Neural crest cell (in vitro differentiated cells): ENCODE measurements at regions not wholly inside any gene's neighbourhood (a gene's known extent, or its start where the extent isn't known, plus 50 kb on each side); places are given as distances from the start of the nearest gene placed in this dataset.

ENCODE experiments used
- DNase-seq: peaks from one replicate; pipeline ENCODE4 v3.0.0; 2021; ENCODE audit warnings: low read depth, mixed read lengths, low spot score
- H3K27ac Mint-ChIP-seq: one replicate; pipeline ENCODE4 v1.8.0; 2021; ENCODE audit warnings: mild to moderate bottlenecking, mixed read lengths; ENCODE audit not compliant: unreplicated experiment
- H3K27me3 Mint-ChIP-seq: 2 replicates; pipeline ENCODE4 v1.8.0; 2021; ENCODE audit warnings: low read depth, mild to moderate bottlenecking, mixed read lengths
- H3K36me3 Mint-ChIP-seq: 2 replicates; pipeline ENCODE4 v1.8.0; 2021; ENCODE audit warnings: low read depth, mild to moderate bottlenecking, mixed read lengths
- H3K4me1 Mint-ChIP-seq: 2 replicates; pipeline ENCODE4 v1.8.0; 2021; ENCODE audit warnings: mixed read lengths
- H3K4me3 Mint-ChIP-seq: one replicate; pipeline ENCODE4 v1.8.0; 2021; ENCODE audit warnings: mild to moderate bottlenecking, mixed read lengths
- H3K9me3 Mint-ChIP-seq: 2 replicates; pipeline ENCODE4 v1.8.0; 2021; ENCODE audit warnings: mixed read lengths
- TF ChIP-seq, protein P1 (sequence below): fragments of 200-600 bp; sonication (generic); conservative IDR thresholded peaks from 2 replicates; pipeline ENCODE4 v1.5.0; 2021; ENCODE audit warnings: antibody characterized with exemption, mild to moderate bottlenecking

DNA sequence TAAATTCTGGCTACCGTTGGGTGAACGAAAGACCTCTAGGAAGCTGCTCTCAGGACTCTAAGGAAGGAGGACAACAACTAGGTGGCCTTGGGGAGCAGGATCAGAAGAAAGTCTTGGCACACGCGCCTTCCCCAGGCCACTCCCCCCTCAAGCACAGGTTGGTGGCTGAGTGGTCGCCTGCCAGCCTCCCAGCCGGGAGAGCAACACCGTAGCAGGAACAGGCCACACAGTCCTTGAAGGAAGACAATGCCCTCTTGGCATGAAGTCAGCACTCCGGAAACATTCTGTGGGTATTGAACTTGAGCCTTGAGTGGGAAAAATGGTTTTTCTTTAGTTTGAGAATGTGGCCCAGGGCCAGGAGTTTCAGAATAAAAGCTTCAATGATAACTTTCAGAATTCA, 87.4 kb upstream of the AGAP1 start:
- no peak for DNase-seq
- Mint-ChIP-seq H3K36me3 (no peaks in the 10 kb centered on the region), H3K27ac (no peak overlapping the region), H3K27me3 (no peaks in the 10 kb centered on the region), H3K4me1 (peaks cover 19% of the 10 kb centered on the region), H3K9me3 (no peaks in the 10 kb centered on the region), H3K4me3 (no peak overlapping the region)
- TF ChIP-seq, protein P1, sequence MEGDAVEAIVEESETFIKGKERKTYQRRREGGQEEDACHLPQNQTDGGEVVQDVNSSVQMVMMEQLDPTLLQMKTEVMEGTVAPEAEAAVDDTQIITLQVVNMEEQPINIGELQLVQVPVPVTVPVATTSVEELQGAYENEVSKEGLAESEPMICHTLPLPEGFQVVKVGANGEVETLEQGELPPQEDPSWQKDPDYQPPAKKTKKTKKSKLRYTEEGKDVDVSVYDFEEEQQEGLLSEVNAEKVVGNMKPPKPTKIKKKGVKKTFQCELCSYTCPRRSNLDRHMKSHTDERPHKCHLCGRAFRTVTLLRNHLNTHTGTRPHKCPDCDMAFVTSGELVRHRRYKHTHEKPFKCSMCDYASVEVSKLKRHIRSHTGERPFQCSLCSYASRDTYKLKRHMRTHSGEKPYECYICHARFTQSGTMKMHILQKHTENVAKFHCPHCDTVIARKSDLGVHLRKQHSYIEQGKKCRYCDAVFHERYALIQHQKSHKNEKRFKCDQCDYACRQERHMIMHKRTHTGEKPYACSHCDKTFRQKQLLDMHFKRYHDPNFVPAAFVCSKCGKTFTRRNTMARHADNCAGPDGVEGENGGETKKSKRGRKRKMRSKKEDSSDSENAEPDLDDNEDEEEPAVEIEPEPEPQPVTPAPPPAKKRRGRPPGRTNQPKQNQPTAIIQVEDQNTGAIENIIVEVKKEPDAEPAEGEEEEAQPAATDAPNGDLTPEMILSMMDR, result no peak

DNA sequence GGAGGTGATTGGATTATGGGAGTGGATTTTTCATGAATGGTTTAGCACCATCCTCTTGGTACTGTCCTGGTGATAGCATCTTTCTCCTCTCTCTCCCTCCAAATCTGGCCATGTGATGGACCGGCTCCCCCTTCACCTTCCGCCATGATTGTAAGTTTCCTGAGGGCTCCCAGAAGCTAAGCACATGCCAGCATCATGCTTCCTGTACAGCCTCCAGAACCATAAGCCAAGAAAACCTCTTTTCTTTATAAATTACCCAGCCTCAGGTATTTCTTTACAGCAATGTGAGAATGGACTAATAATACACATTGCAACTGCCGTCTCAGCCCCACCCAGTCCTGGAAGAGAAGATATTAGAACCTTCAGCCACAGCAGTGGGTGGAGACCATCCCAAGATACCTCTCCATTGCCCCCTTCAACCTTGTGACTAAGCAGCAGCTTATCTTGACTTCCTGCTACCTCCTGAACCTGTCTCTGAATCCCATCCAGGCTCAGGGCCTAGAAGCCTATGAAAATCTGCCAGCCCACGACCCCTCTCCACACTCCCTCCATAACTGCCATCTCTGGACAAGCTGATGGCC, 81.8 kb upstream of the AGAP1 start:
- DNase-seq, result no peak
- Mint-ChIP-seq H3K9me3 (peaks cover 3% of the 10 kb centered on the region), H3K36me3 (no peaks in the 10 kb centered on the region), H3K27me3 (no peaks in the 10 kb centered on the region), H3K4me1 (peaks cover 14% of the 10 kb centered on the region), H3K4me3 (no peak overlapping the region), H3K27ac (no peak overlapping the region)
- TF ChIP-seq, protein P1, result no peak

DNA sequence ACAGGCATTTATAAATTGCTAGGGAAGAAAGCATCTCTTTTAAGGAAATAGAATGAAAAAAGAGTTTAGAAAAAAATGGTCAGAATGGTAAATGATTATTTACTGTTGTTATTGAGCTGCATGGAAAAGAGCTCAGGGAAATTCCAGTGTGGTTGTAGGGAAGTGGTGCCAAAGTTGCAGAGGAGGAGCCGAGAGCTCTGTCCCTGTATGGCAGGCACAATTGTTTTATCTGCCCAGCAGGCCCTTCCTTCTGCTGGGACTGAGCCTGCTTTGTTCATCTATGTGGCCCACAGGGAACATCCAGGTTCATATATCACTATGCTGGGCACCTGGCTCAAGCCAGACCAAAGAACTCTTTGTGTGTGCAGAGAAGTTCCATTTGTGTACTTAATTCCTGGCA, 80.8 kb upstream of the AGAP1 start:
- Mint-ChIP-seq H3K36me3 (no peaks in the 10 kb centered on the region), H3K27ac (no peak overlapping the region), H3K9me3 (peaks cover 3% of the 10 kb centered on the region), H3K4me3 (no peak overlapping the region), H3K27me3 (no peaks in the 10 kb centered on the region), H3K4me1 (peaks cover 23% of the 10 kb centered on the region)
- DNase-seq, result no peak
- TF ChIP-seq, protein P1, result no peak

DNA sequence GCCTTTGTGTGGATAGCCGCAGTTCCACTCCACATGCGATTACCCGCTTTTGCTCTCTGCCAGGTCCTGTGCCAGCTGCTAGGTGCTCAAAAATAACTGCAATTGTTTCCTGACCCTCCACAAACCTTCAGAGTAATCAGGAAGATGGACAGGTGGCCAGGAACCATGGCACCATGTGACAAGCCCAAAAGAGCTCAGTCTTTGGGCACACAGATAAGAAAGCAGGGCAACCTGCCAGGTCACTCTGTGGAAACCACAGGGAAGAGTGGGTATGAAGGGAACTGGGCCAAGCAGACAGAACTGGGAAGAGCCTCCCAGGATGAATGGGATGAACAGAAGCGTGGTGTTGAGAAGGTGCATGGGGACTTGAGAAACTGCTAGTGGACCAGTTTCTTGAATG, 79.4 kb upstream of the AGAP1 start:
- TF ChIP-seq, protein P1, result no peak
- H3K27ac Mint-ChIP-seq, result no peak overlapping the region
- no peaks in the 10 kb centered on the region for H3K27me3 Mint-ChIP-seq
- H3K4me3 Mint-ChIP-seq, result no peak overlapping the region
- H3K4me1 Mint-ChIP-seq, result peaks cover 18% of the 10 kb centered on the region
- peaks cover 3% of the 10 kb centered on the region for H3K9me3 Mint-ChIP-seq
- no peak for DNase-seq
- no peaks in the 10 kb centered on the region for H3K36me3 Mint-ChIP-seq

DNA sequence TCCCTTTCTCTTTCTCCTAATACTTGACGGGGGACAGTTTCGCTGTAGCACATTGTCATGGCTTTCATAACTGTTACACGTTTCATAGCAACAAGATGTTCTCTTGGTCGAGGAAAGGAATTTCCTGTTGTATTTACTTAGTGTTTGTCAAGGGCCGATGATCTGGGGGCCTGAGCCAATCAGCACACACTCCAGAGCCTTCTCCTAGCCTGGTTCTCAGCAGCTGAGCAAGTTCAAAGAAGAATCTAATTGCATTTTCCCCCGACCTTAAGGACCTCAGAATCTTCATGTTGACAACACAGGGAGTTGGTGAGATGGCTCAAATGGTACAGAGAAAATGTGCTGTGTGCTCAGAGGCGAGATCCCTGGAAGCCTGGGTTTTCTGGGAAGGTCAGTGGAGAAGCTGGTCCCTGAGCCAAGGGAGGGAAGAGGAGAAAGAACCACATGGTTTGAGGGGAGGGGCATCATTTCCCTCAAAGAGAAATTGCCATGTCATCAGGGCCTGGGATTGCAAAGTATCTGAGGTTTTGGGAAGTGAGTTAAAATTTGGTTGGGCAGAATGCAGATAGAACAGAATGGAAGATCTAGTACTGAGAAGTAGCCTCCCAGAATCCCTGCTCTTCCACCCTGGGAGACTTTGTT, 76.9 kb upstream of the AGAP1 start:
- H3K4me3 Mint-ChIP-seq, result no peak overlapping the region
- H3K9me3 Mint-ChIP-seq, result peaks cover 3% of the 10 kb centered on the region
- peaks cover 18% of the 10 kb centered on the region for H3K4me1 Mint-ChIP-seq
- no peaks in the 10 kb centered on the region for H3K36me3 Mint-ChIP-seq
- H3K27ac Mint-ChIP-seq, result no peak overlapping the region
- no peaks in the 10 kb centered on the region for H3K27me3 Mint-ChIP-seq
- no peak for DNase-seq
- TF ChIP-seq, protein P1, result no peak
